NCI-H226 (cell line): ENCODE measurements at regions not wholly inside any gene's neighbourhood (a gene's known extent, or its start where the extent isn't known, plus 50 kb on each side); places are given as distances from the start of the nearest gene placed in this dataset.
A peak's percentile ranks its signal among the peaks of the same experiment; 100 is the strongest.

Source experiments
- DNase-seq: peaks from one replicate; pipeline ENCODE4 v3.0.0-alpha.2; 2015

DNA sequence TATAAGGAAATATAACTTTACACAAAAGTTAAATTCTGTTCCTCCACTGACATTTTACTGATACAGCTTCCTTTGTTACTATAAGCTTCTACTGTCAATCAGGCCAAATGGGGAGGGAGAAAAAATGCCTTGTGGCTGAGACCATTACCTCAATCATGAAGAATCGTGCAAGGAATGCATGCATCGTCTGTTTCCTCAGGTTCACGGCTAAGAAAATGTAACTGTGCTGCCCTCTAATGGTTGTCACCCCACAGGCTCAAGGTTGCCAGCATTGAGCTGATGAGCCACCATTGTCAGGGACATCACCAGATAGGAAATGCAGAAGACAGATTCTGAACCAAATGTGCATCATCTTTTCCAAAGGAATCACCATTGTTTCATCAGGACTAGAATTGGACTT lies 426.9 kb downstream of the CDH2 start:
- peak; percentile 91 for DNase-seq

DNA sequence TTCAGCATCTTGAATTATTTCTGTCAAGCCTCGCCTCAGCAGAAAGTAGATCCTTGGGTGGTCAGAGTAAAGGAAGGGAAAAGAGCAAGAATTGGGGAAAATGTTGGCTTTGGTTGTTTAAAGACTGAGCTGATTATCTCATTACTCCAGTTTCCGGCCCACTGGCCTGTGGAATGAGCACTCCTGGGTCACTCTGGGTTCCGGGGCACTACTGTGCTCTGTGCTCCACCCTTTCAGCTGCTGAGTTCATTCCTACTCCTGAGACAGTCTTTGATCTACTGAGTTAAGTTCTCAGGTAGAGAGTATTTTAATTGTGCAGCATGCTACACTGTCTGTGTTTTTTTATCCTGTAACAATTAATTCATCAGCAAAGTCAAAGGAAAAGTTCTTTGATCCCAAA lies 427.7 kb downstream of the CDH2 start:
- DNase-seq = no peak

DNA sequence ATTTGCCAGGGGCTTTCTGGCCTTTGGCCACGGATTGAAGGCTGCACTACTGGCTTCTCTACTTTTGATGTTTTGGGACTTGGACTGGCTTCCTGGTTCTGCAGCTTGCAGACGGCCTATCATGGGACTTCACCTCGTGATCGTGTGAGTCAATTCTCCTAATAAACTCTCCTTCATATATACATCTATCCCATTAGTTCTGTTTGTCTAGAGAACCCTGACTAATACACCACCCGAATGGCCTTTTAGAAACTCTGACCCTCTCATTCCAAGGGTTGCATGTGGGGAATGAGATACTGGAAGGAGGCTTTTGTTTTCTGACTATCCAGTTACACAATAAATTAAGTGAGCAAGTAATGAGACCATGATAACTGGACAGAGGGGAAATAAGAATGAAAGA lies 430.7 kb downstream of the CDH2 start:
- DNase-seq = no peak

DNA sequence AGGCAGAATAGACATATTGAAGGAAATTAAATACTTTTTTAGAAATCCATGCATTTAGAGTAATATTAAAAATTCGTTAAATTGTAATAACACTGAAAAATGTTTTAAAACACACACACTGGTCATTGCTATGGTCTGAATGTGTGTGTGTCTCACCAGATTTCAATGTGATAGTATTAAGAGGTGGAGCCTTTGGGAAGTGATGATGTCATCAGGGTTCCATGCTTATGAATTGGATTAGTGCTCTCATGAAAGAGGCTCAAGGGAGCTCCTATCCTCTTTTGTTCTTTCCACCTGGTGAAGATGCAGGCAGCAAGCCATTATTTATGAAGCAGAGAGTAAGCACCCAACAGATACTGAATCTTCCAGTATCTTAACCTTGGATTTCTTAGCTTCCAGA lies 441.8 kb downstream of the CDH2 start:
- peak; percentile 30 for DNase-seq

DNA sequence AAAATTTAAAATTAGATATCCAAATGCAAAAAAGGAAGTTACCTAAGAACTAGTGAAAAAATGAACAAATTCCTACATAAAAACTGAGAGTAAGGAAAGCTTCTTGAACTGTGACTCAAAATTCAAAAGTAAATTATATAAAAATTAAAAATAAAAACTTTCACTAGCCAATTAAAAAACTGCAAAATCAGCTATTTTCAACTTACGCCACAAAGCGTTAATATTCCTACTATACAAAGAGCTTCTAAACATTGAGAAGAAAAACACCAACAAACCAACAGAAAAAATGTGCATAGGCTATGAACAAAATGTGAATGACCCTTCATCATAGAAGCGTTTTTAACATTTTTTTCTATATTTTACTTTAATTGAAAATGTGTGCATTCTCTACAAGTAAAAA lies 445.7 kb downstream of the CDH2 start:
- no peak for DNase-seq

DNA sequence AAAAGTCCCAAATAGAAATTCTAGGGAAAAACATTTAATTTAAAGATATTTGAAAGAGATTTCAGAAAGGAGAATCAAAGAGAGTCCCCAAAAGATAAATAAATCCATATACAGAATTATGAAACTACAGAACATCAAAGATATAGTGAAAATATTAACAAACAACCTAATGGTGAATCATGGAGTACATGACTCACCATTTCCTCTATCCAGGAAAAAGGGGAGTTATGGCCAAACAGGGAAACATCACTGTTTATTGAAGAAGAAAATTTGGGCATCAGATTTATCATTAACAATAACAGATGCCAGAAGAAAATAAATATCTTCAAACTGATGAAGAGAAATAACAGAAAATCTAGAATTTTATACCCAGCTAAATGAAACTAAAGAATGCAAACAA lies 448.3 kb downstream of the CDH2 start:
- DNase-seq = peak; percentile 60

DNA sequence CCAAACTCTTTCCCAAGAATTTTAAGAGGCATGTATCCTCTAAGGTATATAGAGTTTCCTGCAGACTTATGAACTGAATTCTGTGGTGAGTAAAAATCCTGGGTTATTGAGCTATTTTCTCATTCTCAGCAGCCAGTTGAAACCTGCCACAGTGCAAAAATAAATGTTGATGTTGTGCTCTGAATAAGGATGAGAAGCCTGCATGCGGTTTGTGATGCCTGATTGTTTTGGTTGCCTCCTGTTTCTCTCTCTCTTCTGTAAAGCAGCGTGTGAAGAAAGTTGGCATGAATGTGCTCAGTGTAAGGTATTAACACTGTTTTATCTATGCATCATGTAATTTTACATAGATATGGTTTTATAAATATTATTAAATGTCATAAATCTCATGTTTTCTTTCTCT lies 452.6 kb downstream of the CDH2 start:
- no peak for DNase-seq

DNA sequence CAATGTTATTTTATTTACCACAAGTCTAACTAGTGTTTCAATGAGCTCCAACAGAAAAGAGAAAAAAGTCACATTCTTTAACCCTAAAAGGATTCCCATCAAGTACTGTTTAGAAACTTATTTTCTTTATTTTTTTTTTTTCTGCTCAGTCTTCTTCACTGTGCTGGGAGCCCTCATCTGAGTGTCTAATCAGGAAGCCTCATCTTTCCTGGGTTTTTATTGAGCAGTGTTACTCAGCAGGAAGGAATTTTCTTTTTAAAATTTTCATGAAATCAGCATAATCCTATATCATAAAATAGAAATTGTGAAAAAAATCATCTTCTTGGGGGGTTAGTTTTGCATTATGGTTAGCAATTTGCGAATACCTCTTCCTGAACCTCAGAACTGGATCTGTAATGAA lies 453.8 kb downstream of the CDH2 start:
- peak; percentile 30 for DNase-seq

DNA sequence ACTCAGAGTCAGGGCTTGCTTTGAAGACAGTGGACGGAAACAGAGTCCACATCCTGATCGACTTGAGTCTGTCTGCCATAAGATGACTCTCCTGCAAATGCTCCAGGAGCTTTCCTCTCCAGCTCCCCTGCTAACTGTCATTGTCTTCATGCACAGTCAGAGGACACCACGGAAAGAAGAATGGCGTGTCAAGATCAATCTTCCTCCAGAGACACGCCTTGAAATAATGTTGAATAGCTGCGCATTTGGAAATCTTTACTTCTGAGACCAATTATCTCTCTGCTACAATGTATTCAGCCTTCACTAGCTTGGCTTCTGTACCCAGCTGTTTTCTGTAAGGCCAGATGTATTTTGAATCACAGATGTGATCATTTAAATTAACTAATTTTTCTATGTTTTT lies 457.2 kb downstream of the CDH2 start:
- DNase-seq = no peak

DNA sequence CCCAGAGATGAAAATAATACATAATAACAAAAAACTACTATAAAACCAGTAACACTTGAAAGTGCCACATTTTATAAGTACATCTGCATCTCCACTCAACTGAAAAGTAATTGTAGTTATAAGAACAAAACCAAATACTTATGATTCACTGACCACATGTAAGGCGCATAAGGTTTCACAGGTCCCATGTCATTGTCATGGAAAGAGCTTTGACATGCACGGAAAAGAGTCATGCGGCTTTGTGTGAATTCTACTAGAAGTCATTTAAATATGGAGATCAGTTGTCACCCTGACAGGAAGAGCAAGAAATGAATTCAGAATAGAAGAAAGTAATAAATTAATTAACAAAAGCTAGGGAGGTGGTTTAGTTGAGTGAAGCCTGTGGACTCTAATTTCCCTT lies 459.1 kb downstream of the CDH2 start:
- no peak for DNase-seq

DNA sequence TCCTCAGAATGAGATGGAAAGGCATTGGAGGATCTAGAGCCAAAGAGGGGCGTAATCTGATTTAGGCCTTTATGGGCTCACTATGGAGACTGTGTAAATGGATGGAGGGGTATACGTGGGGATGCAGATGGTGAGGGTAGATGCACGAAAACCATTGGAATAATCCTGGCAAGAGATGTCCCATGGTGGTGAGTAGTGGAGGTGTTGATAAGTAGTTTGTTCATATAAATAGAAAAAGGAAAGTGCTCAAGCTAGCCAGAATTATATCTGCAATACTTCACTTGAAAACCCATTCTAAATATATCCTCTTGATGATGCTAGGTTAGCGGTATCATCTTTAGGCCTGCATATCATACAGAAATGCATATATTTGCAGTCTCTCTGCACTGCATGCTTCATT lies 459.7 kb downstream of the CDH2 start:
- DNase-seq = no peak

DNA sequence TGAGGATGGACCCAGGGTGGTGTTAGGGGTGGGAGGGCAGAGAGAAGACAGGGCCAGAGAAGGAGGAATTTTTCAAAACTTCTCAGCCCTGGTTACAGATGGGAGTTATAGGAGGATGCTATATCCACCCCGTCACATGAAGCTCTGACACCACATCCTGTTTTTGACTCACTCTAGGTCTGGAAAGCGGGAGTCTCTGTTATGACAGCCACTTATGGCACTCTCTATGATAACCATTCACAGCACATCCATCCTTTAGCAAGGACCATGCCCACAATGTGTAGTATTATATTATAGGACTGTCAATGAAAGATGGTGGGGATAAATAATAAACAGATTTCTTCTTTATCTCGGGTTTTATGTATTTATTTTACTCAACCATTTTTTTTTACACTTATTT lies 461.2 kb downstream of the CDH2 start:
- DNase-seq = peak; percentile 36

DNA sequence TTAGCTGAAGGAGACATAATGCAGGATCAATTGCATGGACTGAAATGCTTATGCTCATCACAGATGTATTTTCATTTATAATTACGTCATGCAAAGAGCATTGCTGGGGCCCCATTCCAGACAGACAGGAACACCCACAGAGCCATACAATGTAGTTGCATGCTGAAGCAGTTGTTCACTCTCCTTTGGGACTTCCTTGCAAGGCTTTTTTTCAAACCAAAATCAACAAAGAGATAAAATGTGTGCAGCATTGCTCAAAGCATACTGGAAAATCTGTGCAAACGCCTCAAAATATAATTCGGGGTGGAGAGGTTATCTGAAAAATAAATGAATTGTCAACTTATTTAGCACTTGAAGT lies 463.2 kb downstream of the CDH2 start:
- no peak for DNase-seq

DNA sequence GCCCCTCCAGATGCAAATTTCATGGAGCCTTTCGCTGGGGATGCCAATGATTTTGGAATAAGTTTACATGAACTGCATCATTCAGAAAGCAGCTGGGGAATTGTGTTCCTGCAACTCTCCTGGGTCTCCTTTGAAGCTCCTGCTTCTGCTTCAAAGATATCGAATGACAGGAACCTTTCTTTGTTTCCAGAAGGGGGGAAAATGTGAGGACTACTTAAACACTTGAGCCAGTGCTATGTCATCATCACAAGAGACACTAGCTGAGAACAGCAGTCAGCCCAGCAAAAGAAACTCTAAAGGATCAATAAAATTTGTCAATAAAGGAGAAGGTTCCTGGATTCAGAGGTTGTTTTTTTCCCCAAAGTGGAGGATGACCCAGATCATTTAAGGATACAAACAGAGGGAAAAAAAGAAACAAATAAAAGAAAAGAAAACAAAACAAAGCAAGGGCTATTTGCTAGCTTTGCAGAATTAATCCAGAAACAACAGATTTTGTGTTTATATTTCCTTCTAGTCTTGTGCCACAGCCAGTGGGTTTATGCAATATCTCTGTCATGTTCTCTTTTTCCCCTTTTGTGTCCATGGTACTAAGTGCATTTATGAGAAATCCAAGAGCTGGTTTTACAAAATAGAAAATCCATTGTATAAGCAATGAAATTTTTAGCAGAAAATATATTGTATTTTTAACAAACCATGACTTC lies 463.7 kb downstream of the CDH2 start:
- no peak for DNase-seq

DNA sequence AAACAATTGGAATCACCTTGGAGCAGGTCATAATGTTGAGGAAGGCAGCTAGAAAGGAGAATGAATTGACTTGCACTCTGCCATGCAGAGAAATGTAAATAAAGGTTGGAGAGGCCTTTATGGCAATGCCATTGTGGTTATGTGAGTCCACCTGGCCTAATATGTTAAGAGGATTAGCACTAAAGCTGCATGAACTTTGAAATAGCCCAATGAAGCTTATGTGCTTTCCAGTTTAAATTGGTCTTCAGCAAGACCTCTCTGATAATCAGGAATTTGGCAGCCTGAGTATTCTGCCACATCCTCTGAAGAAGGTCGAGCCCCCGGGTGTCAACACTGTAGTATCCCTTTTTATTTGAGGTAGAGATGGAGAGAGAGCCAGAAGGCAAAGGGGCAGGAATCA lies 464.9 kb downstream of the CDH2 start:
- DNase-seq = no peak

DNA sequence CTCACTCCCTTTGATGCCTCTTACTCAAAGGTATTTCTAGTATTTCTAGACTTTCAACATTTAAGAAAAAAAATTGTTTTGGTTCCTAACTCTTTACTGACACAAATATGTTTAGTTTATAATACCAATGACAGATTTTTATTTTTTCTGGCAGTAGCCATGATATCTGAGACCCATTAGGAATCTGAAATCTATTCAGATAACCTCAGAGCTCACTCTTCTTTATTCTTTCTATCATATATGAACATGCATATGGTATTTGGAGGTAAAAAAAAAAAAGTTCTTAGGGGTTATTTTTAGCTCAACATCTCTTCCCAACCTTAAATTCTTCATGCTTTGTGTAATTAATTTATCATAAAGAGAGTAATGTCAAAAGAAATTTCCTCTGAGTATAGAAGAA lies 465.5 kb downstream of the CDH2 start:
- DNase-seq = no peak

DNA sequence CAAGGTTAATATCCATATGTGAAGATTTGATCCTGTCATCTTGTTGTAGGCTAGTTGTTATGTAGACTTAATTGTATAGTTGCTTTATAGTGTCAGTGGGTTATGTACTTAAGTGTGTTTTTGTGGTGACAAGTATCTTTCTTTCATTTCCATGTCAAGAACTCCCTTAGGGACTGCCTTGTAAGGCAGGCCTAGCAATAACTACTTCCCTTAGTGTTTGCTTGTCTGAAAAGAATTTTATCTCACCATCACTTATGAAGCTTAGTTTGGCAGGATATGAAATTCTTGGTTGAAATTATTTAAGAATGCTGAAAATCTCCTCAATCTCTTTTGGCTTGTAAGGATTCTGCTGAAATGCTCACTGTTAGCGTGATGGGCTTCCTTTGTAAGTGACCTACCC lies 467.6 kb downstream of the CDH2 start:
- no peak for DNase-seq

DNA sequence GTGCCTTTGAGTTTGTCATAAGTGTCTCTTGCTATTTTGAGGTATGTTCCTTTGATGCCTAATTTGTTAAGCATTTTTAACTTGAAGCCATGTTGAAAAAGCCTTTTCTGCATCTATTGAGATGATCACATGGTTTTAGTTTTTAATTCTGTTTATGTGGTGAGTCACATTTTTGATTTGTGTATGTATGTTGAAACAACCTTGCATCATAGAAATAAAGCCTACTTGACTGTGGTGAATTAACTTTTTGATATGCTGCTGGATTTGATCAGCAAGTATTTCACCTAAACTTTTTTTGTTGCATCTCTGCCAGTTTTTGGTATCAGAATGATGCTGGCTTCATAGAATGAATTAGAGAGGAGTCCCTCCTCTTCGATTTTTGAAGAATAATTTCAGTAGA lies 469.7 kb downstream of the CDH2 start:
- DNase-seq = peak; percentile 24

DNA sequence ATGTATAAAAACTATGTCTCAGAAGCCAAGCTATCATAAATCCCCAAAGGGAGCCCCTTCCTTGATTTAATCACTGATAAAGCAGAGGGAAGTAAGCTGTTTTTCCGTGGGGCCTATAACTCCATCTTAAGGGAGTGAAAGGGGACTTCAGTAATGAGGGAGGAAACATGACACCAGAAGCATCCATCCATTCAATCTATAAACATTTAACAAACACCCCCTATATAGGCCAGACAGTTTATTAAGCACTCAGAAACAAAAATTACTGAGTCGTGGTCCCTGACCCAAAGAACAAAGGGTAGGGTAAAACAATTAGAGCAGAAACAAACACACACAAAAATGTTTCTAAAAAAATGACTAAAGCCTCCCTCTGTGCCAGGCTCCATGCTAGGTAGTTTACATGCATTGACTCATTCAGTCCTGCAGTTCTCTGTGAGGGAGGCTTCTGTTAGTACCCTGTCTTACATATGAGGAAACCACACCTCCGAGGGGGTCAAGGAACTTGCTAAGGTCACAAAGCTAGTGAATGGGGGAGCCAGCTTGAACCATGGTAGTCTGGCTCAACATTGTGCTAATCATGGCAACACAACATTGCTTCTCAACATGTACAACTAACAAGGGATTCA lies 472.1 kb downstream of the CDH2 start:
- DNase-seq = peak; percentile 36

DNA sequence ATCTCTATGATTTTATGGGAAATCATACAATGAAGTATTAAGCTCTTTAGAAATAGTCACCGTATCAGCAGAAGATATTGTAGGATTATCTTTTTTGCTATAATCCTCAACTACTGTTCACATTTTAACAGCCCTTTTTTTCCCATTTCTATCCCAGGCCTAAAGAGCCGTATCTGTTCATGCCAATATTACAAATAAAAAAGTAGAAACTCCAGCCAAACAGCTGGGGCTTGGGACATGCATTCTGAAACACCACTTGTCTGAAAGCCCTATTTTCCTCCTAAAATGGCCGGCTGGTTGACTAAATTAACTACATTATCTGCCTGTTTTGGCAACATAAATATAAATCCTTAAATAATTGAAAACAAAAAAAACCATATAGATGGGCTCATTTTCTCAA lies 477.8 kb downstream of the CDH2 start:
- no peak for DNase-seq

DNA sequence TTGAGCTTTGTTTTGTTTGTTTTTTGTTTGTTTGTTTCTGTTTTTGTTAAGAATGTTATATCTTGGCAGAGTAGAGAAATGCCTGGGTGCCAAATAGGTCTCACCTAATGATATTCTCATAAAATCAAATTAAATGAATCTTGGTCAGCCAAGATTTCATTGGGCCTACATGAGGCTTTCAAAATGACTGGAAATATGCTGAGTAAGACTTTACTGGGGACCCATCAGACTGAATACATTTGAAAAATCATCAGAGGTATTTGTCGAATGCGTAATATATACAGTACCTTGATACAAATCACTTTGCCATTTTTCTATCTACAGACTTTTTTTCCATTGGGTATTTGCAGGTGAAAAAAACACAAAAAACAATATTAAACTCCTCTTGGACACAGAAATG lies 480.8 kb downstream of the CDH2 start:
- DNase-seq = no peak

DNA sequence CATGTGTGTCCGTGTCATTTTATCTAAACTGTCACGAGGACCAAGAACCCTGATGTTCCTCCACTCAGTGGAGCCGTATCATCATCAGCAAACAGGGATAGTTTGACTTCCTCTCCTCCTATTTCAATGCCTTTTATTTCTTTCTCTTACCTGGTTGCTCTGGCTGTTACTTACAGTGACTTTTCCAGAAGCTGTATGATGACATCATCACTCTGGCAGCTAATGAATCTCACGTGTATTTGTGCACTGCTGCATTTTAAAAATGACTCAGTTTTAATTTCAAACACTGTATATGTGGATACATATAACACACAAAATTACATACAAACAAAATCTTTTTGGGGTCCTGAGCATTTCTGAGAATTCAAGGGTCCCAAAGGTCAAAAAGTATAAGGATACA lies 481.4 kb downstream of the CDH2 start:
- peak; percentile 56 for DNase-seq

DNA sequence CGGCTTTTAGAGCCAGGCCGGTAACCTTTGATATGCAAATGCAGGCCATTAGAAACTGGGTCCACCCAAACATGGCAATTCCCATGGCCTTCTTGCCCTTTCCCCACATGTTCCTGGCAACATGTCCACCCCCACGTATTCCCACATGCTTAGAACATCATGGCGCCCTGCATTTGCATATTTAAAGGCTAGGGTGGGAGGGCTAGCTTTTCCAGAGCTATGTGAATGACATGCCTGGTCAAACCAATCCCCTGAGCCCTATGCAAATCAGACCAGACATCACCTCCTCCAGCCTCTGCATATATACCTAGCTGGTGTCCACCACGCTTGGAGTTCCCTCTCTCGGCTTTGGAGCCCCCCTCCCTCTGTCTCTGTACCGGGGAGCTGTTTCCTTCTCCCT lies 481.9 kb downstream of the CDH2 start:
- DNase-seq = no peak

DNA sequence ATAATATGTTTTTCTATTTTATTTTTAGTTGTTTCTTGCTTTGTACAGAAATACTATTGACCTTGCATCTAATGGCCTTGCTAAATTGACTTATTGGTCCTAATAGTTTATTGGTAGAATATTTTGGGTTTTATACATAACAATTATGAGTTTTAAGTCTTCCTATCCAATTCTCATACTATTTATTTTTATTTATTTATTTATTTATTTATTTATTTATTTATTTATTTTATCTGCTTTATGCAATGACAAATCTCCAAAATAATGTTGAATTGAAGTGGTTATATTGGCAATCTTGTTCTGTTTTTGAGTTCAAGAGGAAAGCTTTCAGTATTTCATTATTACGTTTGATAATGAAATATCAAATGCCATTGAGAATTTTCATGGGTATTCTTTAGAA lies 488.3 kb downstream of the CDH2 start:
- DNase-seq = no peak

DNA sequence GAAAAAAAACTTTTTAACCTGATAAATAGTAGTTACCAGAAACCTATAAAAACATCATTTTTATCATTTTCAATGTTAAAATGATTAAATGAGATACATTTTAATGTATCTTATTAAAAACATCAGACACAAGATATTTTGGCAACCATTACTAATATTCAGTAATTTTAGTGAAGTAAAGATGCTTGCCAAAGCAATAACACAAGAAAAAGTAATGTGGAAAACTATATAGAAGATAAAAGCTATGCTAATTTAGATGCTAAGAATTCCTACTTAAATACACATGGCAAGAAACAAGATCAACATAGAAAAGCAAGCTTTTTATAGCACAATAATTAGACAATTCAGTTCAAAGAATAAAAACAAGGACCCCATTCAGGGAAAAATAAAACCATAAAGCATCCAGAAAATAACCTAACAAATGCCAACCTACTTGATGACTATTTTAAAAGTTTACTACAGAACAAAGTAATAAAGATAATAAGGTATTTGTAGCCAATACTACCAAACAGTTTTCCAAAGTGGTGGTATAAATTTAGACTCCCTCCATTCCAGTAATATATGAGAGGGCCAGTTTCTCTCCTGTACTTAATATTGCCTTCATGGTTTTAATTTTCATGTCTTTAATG lies 489.5 kb downstream of the CDH2 start:
- DNase-seq = no peak
